ENCODE measurements at regions not wholly inside any gene's neighbourhood (a gene's known extent, or its start where the extent isn't known, plus 50 kb on each side); places are given as distances from the start of the nearest gene placed in this dataset.

- Mint-ChIP-seq H3K9me3 (peaks cover 2% of the 10 kb centered on the region), H3K4me3 (no peak overlapping the region), H3K27me3 (ENCODE audit: low read depth) (peaks cover 5% of the 10 kb centered on the region), H3K4me1 (no peaks in the 10 kb centered on the region), H3K36me3 (ENCODE audit: low read depth) (no peaks in the 10 kb centered on the region), H3K27ac (ENCODE audit: unreplicated experiment) (no peak overlapping the region)
- DNase-seq (ENCODE audit: low read depth, low spot score), result no peak
- TF ChIP-seq CTCF (conservative IDR thresholded peaks at IDR 0.05), result no peak
These were observed 827.1 kb downstream of the TBC1D22A start for GRCh38 chr22:47589271-47590250.

- Mint-ChIP-seq H3K4me1 (no peaks in the 10 kb centered on the region), H3K27me3 (ENCODE audit: low read depth) (peaks cover 5% of the 10 kb centered on the region), H3K4me3 (no peak overlapping the region), H3K27ac (ENCODE audit: unreplicated experiment) (no peak overlapping the region), H3K36me3 (ENCODE audit: low read depth) (no peaks in the 10 kb centered on the region), H3K9me3 (peaks cover 2% of the 10 kb centered on the region)
- DNase-seq (ENCODE audit: low read depth, low spot score), result no peak
- TF ChIP-seq CTCF (conservative IDR thresholded peaks at IDR 0.05), result no peak
These were observed 826.1 kb downstream of the TBC1D22A start for GRCh38 chr22:47588578-47588960.

GRCh38 chr22:47587861-47588577 lies 825.6 kb downstream of the TBC1D22A start:
- Mint-ChIP-seq H3K27me3 (ENCODE audit: low read depth) (peaks cover 2% of the 10 kb centered on the region), H3K9me3 (peaks cover 2% of the 10 kb centered on the region), H3K27ac (ENCODE audit: unreplicated experiment) (no peak overlapping the region), H3K36me3 (ENCODE audit: low read depth) (no peaks in the 10 kb centered on the region), H3K4me1 (no peaks in the 10 kb centered on the region), H3K4me3 (no peak overlapping the region)
- no peak for TF ChIP-seq CTCF (conservative IDR thresholded peaks at IDR 0.05)
- no peak for DNase-seq (ENCODE audit: low read depth, low spot score)

- Mint-ChIP-seq H3K27me3 (ENCODE audit: low read depth) (peaks cover 2% of the 10 kb centered on the region), H3K27ac (ENCODE audit: unreplicated experiment) (no peak overlapping the region)
These were observed 824.9 kb downstream of the TBC1D22A start for GRCh38 chr22:47587361-47587760.

GRCh38 chr22:47586946-47587345 lies 824.5 kb downstream of the TBC1D22A start:
- H3K4me1 Mint-ChIP-seq, result no peaks in the 10 kb centered on the region
- no peak overlapping the region for H3K4me3 Mint-ChIP-seq
- no peaks in the 10 kb centered on the region for H3K36me3 Mint-ChIP-seq (ENCODE audit: low read depth)
- TF ChIP-seq CTCF (conservative IDR thresholded peaks at IDR 0.05), result no peak
- DNase-seq (ENCODE audit: low read depth, low spot score), result no peak
- peaks cover 2% of the 10 kb centered on the region for H3K27me3 Mint-ChIP-seq (ENCODE audit: low read depth)
- peaks cover 2% of the 10 kb centered on the region for H3K9me3 Mint-ChIP-seq
- H3K27ac Mint-ChIP-seq (ENCODE audit: unreplicated experiment), result no peak overlapping the region

More at GRCh38 chr22:47587361-47587760, 824.9 kb downstream of the TBC1D22A start:
- no peaks in the 10 kb centered on the region for H3K36me3 Mint-ChIP-seq (ENCODE audit: low read depth)
- TF ChIP-seq CTCF (conservative IDR thresholded peaks at IDR 0.05), result no peak
- DNase-seq (ENCODE audit: low read depth, low spot score), result no peak
- peaks cover 2% of the 10 kb centered on the region for H3K9me3 Mint-ChIP-seq
- no peak overlapping the region for H3K4me3 Mint-ChIP-seq
- no peaks in the 10 kb centered on the region for H3K4me1 Mint-ChIP-seq

All from neural crest cell (in vitro differentiated cells).